ENCODE measurements at regions not wholly inside any gene's neighbourhood (a gene's known extent, or its start where the extent isn't known, plus 50 kb on each side); places are given as distances from the start of the nearest gene placed in this dataset.
"Not testable (repeated sequence)": the region's sequence is repeated elsewhere in the genome, so short reads cannot be mapped to it uniquely, and the experiment has no call there.

GRCh38 chr16:64265756-64266155 lies 856.1 kb downstream of the CDH11 start:
- DNase-seq (ENCODE audit: low spot score), result no peak
- TF ChIP-seq CTCF (IDR thresholded peaks at IDR 0.05), result no peak
- no peak for ATAC-seq (ENCODE audit: low FRiP score)

- not testable (repeated sequence) for ATAC-seq (ENCODE audit: low FRiP score); DNase-seq (ENCODE audit: low spot score)
Observed at GRCh38 chr16:64260631-64261401, 861.0 kb downstream of the CDH11 start.

GRCh38 chr16:64254443-64255367 lies 867.2 kb downstream of the CDH11 start:
- no peak for TF ChIP-seq CTCF (IDR thresholded peaks at IDR 0.05)
- ATAC-seq (ENCODE audit: low FRiP score), result no peak
- DNase-seq (ENCODE audit: low spot score), result no peak

- TF ChIP-seq CTCF (IDR thresholded peaks at IDR 0.05), result no peak
- ATAC-seq (ENCODE audit: low FRiP score), result no peak
- no peak for DNase-seq (ENCODE audit: low spot score)
Observed at GRCh38 chr16:64253525-64253924, 868.3 kb downstream of the CDH11 start.

GRCh38 chr16:64253096-64253495 lies 868.8 kb downstream of the CDH11 start:
- no peak for TF ChIP-seq CTCF (IDR thresholded peaks at IDR 0.05)
- peak; percentile 73 for ATAC-seq (ENCODE audit: low FRiP score)

GRCh38 chr16:64251742-64252141 lies 870.1 kb downstream of the CDH11 start:
- no peak for DNase-seq (ENCODE audit: low spot score)
- TF ChIP-seq CTCF (IDR thresholded peaks at IDR 0.05), result no peak
- ATAC-seq (ENCODE audit: low FRiP score), result no peak

More at GRCh38 chr16:64253096-64253495, 868.8 kb downstream of the CDH11 start:
- DNase-seq (ENCODE audit: low spot score), result no peak

- TF ChIP-seq CTCF (IDR thresholded peaks at IDR 0.05), result no peak
- DNase-seq (ENCODE audit: low spot score), result no peak
- ATAC-seq (ENCODE audit: low FRiP score), result peak; percentile 31
Observed at GRCh38 chr16:64250866-64251265, 871.0 kb downstream of the CDH11 start.

Data from omental fat pad (tissue), 3 donors.